Daoy (cell line): ENCODE measurements at regions not wholly inside any gene's neighbourhood (a gene's known extent, or its start where the extent isn't known, plus 50 kb on each side); places are given as distances from the start of the nearest gene placed in this dataset.
A peak's percentile ranks its signal among the peaks of the same experiment; 100 is the strongest.

Experiments
- DNase-seq: peaks from one replicate; pipeline ENCODE4 v3.0.0-alpha.2; 2015; ENCODE audit warnings: low read depth

- DNase-seq = no peak
These were observed 251.1 kb upstream of the HTR2C start for GRCh38 chrX:114332766-114333165.

GRCh38 chrX:114334473-114334982 lies 249.4 kb upstream of the HTR2C start:
- no peak for DNase-seq

- no peak for DNase-seq
These were observed 245.0 kb upstream of the HTR2C start for GRCh38 chrX:114338870-114339269.

GRCh38 chrX:114344756-114345349 lies 239.0 kb upstream of the HTR2C start:
- DNase-seq = peak; percentile 5

GRCh38 chrX:114361076-114361725 lies 222.7 kb upstream of the HTR2C start:
- DNase-seq = no peak

GRCh38 chrX:114363346-114363745 lies 220.5 kb upstream of the HTR2C start:
- no peak for DNase-seq

GRCh38 chrX:114365065-114365834 lies 218.6 kb upstream of the HTR2C start:
- DNase-seq = no peak

GRCh38 chrX:114372937-114373336 lies 210.9 kb upstream of the HTR2C start:
- DNase-seq = no peak

GRCh38 chrX:114390251-114390796 lies 193.6 kb upstream of the HTR2C start:
- no peak for DNase-seq
